AG09309 (cell line): ENCODE measurements at regions not wholly inside any gene's neighbourhood (a gene's known extent, or its start where the extent isn't known, plus 50 kb on each side); places are given as distances from the start of the nearest gene placed in this dataset.

Experiments
- DNase-seq: peaks from one replicate; pipeline ENCODE4 v3.0.0-alpha.2; 2010; ENCODE audit warnings: low read depth
- H3K4me3 ChIP-seq: 2 replicates; pipeline ENCODE4 v1.5.1; 2011; ENCODE audit warnings: mild to moderate bottlenecking, low read depth, low read length, moderate library complexity; ENCODE audit not compliant: control insufficient read depth
- TF ChIP-seq, protein P1 (sequence below): IDR thresholded peaks from 2 replicates; pipeline ENCODE4 v1.5.1; 2011; ENCODE audit warnings: mild to moderate bottlenecking, low read depth, low read length, inconsistent platforms; ENCODE audit not compliant: insufficient read depth, control insufficient read depth; ENCODE audit errors: missing control alignments

DNA sequence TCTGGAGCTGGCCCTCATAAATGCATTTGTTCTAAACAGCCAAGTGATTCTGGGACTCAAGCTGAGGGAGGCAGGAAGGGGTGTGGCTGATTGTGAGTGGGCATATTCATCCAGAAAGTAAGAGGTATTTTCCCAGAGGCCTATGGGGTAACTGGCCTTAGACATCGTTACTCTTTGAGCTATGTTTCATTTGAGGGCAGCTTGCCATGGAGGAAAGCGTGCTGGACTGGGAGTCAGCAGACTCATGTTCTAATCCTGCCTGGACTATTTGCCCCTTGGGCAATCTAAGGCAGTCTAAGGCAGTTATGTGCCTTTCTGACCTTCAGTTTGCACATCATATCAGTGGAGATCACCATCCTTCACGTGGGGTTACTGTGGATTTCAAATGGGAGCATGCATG is 93.5 kb upstream of the SLC14A2 start:
- no peak for DNase-seq
- TF ChIP-seq, protein P1, sequence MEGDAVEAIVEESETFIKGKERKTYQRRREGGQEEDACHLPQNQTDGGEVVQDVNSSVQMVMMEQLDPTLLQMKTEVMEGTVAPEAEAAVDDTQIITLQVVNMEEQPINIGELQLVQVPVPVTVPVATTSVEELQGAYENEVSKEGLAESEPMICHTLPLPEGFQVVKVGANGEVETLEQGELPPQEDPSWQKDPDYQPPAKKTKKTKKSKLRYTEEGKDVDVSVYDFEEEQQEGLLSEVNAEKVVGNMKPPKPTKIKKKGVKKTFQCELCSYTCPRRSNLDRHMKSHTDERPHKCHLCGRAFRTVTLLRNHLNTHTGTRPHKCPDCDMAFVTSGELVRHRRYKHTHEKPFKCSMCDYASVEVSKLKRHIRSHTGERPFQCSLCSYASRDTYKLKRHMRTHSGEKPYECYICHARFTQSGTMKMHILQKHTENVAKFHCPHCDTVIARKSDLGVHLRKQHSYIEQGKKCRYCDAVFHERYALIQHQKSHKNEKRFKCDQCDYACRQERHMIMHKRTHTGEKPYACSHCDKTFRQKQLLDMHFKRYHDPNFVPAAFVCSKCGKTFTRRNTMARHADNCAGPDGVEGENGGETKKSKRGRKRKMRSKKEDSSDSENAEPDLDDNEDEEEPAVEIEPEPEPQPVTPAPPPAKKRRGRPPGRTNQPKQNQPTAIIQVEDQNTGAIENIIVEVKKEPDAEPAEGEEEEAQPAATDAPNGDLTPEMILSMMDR, result no peak
- H3K4me3 ChIP-seq, result no peak overlapping the region

DNA sequence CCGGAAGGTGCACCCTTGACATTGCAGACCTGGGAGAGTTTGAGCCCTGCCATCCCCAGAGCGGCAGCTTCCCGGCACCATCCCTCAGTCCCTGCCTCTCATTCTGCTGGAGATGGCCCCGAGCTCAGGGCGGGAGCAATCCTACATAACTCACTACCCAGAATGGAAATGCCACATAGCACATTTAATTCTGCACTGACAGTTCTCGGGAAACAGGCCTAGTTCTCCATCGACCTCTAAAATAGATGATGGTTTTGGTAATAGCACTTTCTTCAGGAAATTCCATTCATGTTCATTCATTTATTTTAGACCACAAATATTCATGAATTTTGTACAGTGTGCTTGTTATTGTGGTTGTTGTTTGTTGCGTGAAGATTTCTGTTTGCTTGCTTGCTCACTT is 92.9 kb upstream of the SLC14A2 start:
- TF ChIP-seq, protein P1, result no peak
- no peak overlapping the region for H3K4me3 ChIP-seq
- DNase-seq, result no peak

DNA sequence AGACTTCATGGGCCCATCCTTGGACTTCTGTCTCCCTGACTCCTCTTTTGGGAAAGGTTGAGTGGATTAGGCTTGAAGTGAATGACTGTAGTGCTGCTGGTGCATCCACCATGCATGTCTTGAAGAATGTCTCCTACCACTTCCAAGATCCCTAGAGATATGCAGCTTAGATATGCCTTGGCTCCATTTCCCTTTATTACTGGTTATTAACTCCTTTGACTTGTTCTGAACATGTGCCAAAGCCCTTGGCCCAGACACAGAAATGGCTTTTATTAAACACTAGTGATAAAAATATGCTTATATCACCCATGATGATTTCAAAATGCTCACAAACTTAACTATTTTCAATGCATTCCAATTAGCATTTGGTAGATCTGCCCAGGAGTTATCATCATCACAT is 90.0 kb upstream of the SLC14A2 start:
- no peak overlapping the region for H3K4me3 ChIP-seq
- DNase-seq, result no peak
- TF ChIP-seq, protein P1, result no peak

DNA sequence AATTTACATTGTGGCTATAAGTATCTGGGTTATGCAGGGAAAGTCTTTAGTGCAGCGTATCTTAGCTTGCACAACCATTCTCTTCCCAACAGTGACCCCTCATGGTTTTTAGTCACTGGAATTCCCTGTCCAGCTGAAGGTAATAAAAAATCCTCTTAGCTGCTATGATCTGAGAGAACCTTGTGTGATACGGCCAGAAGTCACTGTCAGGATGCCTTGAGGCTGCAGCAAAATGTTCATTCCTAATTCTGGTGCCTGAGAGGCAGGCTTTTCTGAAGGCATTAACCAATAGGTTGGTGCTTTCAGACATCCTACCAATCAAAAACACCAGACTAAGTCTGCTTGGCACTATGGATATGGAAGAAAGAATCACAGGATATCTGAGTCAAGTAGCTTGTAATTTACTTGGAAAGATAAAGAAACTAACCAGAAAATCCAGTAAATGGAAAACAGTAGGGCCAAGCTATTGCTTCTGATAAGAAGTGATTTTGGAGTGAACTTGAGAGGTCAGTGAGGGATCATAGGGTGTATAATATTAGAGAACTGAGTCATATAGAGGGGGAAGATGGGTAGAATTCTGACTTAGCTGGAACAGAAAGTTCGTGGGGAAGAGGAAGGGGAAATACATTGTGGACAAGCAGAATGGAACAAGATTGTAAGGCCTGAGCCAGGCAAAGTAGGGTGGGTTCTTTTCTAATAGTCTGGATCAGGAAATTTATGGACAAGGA is 89.0 kb upstream of the SLC14A2 start:
- peak; percentile 75 for DNase-seq
- TF ChIP-seq, protein P1, result peak; percentile 36
- no peak overlapping the region for H3K4me3 ChIP-seq

DNA sequence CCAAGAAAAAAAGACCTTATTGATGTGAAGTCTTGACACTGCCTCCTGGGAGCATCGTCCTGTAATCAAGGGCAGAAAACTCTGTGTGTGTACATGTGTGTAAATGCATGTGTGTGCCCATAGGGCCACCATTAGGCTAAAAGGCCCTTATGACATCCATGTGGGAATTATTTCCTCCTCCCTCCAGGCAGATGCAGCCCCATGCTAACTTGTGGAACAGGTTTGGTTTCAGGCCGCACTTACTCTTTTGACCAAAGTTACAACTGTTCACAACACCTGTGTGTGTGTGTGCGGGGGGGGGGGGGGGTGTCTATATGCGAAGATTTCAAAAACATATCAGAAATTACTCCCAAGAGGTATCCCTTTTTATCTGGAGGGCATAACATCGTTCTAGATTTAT is 87.4 kb upstream of the SLC14A2 start:
- H3K4me3 ChIP-seq, result no peak overlapping the region
- TF ChIP-seq, protein P1, result no peak

DNA sequence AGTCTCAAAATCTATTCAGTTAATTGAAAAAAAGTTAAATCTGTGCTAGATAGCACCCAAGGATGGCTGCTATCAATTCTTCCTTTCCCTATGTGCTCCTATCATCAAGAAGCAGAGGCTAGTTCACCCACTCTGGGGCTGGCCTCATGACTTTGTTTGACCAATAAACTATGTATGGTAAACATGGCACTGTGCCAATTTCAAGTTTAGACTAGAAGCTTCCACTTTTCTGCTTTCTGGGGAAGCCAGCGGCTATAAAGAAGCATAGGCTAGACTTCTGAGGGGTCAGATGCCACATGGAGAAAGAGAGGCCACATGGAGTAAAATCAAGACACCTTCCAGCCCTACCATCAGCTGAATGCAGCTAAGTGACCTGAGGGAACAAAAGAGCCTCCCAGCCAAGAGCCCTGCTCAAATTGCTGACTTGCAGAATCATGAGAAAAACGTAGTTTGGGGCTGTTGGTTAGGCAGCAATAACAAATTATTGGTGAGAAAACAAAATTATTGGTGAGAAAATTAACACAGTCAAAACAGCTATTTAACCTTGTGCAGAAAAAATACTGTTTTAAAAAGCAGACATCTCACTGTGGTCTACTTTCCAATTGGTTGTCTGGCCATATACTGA is 86.5 kb upstream of the SLC14A2 start:
- no peak for DNase-seq
- TF ChIP-seq, protein P1, result no peak
- H3K4me3 ChIP-seq, result no peak overlapping the region

More for the DNA sequence above, 87.4 kb upstream of the SLC14A2 start:
- no peak for DNase-seq
